HUES48 (cell line): ENCODE measurements at regions not wholly inside any gene's neighbourhood (a gene's known extent, or its start where the extent isn't known, plus 50 kb on each side); places are given as distances from the start of the nearest gene placed in this dataset.

Experiments
- H3K27ac ChIP-seq: one replicate; pipeline ENCODE4 v1.7.0; 2013; ENCODE audit warnings: low read depth, low read length, inconsistent platforms
- H3K27me3 ChIP-seq: 2 replicates; pipeline ENCODE4 v1.6.1; 2013; ENCODE audit warnings: mild to moderate bottlenecking, low read length; ENCODE audit not compliant: control insufficient read depth, insufficient read depth
- H3K36me3 ChIP-seq: 2 replicates; pipeline ENCODE4 v1.6.1; 2013; ENCODE audit warnings: low read length; ENCODE audit not compliant: control insufficient read depth, insufficient read depth
- H3K4me1 ChIP-seq: 2 replicates; pipeline ENCODE4 v1.6.1; 2013; ENCODE audit warnings: mild to moderate bottlenecking, low read length; ENCODE audit not compliant: control insufficient read depth, insufficient read depth
- H3K4me3 ChIP-seq: 2 replicates; pipeline ENCODE4 v1.5.1; 2013; ENCODE audit warnings: mild to moderate bottlenecking, low read depth, low read length
- H3K9ac ChIP-seq: 2 replicates; pipeline ENCODE4 v1.6.1; 2013; ENCODE audit warnings: mild to moderate bottlenecking, low read depth, low read length, moderate library complexity
- H3K9me3 ChIP-seq: 2 replicates; pipeline ENCODE4 v1.6.1; 2013; ENCODE audit warnings: low read length; ENCODE audit not compliant: control insufficient read depth, insufficient read depth

- Histone ChIP-seq H3K36me3 (no peaks in the 10 kb centered on the region), H3K4me1 (no peaks in the 10 kb centered on the region), H3K9ac (no peak overlapping the region), H3K9me3 (no peaks in the 10 kb centered on the region), H3K27ac (no peak overlapping the region), H3K4me3 (no peak overlapping the region), H3K27me3 (no peaks in the 10 kb centered on the region)
Observed at GRCh38 chr10:62453274-62453673, 79.1 kb downstream of the ZNF365 start.

- no peak overlapping the region for H3K27ac ChIP-seq
Observed at GRCh38 chr10:62454687-62455397, 80.7 kb downstream of the ZNF365 start.

GRCh38 chr10:62456611-62457101 is 82.5 kb downstream of the ZNF365 start:
- no peak overlapping the region for H3K9ac ChIP-seq
- no peaks in the 10 kb centered on the region for H3K36me3 ChIP-seq
- H3K27ac ChIP-seq: no peak overlapping the region
- H3K4me3 ChIP-seq: no peak overlapping the region
- no peaks in the 10 kb centered on the region for H3K27me3 ChIP-seq
- no peaks in the 10 kb centered on the region for H3K4me1 ChIP-seq
- no peaks in the 10 kb centered on the region for H3K9me3 ChIP-seq

More at GRCh38 chr10:62454687-62455397, 80.7 kb downstream of the ZNF365 start:
- no peaks in the 10 kb centered on the region for H3K4me1 ChIP-seq
- no peaks in the 10 kb centered on the region for H3K27me3 ChIP-seq
- H3K36me3 ChIP-seq: no peaks in the 10 kb centered on the region
- no peaks in the 10 kb centered on the region for H3K9me3 ChIP-seq
- no peak overlapping the region for H3K4me3 ChIP-seq
- H3K9ac ChIP-seq: no peak overlapping the region

- Histone ChIP-seq H3K27me3 (no peaks in the 10 kb centered on the region), H3K9ac (no peak overlapping the region), H3K9me3 (no peaks in the 10 kb centered on the region), H3K4me3 (no peak overlapping the region), H3K27ac (no peak overlapping the region), H3K36me3 (no peaks in the 10 kb centered on the region), H3K4me1 (no peaks in the 10 kb centered on the region)
Observed at GRCh38 chr10:62457196-62457595, 83.0 kb downstream of the ZNF365 start.

- no peaks in the 10 kb centered on the region for H3K4me1 ChIP-seq
- no peaks in the 10 kb centered on the region for H3K9me3 ChIP-seq
- no peak overlapping the region for H3K4me3 ChIP-seq
- H3K36me3 ChIP-seq: no peaks in the 10 kb centered on the region
- no peak overlapping the region for H3K9ac ChIP-seq
- no peaks in the 10 kb centered on the region for H3K27me3 ChIP-seq
- H3K27ac ChIP-seq: no peak overlapping the region
Observed at GRCh38 chr10:62457598-62457997, 83.4 kb downstream of the ZNF365 start.

- Histone ChIP-seq H3K36me3 (no peaks in the 10 kb centered on the region), H3K27me3 (no peaks in the 10 kb centered on the region), H3K9ac (no peak overlapping the region), H3K4me3 (no peak overlapping the region), H3K4me1 (no peaks in the 10 kb centered on the region), H3K9me3 (no peaks in the 10 kb centered on the region), H3K27ac (no peak overlapping the region)
Observed at GRCh38 chr10:62459072-62459471, 84.9 kb downstream of the ZNF365 start.

GRCh38 chr10:62459500-62459899 is 85.3 kb downstream of the ZNF365 start:
- Histone ChIP-seq H3K9ac (no peak overlapping the region), H3K27ac (no peak overlapping the region)

GRCh38 chr10:62460393-62460792 is 86.2 kb downstream of the ZNF365 start:
- Histone ChIP-seq H3K9ac (no peak overlapping the region), H3K27me3 (no peaks in the 10 kb centered on the region), H3K9me3 (peaks cover 6% of the 10 kb centered on the region), H3K27ac (no peak overlapping the region), H3K36me3 (no peaks in the 10 kb centered on the region), H3K4me3 (no peak overlapping the region), H3K4me1 (no peaks in the 10 kb centered on the region)

More at GRCh38 chr10:62459500-62459899, 85.3 kb downstream of the ZNF365 start:
- H3K4me3 ChIP-seq: no peak overlapping the region
- no peaks in the 10 kb centered on the region for H3K36me3 ChIP-seq
- no peaks in the 10 kb centered on the region for H3K27me3 ChIP-seq
- H3K4me1 ChIP-seq: no peaks in the 10 kb centered on the region
- no peaks in the 10 kb centered on the region for H3K9me3 ChIP-seq

GRCh38 chr10:62461120-62461519 is 87.0 kb downstream of the ZNF365 start:
- Histone ChIP-seq H3K4me3 (no peak overlapping the region), H3K27me3 (no peaks in the 10 kb centered on the region), H3K36me3 (no peaks in the 10 kb centered on the region), H3K9ac (no peak overlapping the region), H3K27ac (no peak overlapping the region), H3K9me3 (peaks cover 11% of the 10 kb centered on the region), H3K4me1 (no peaks in the 10 kb centered on the region)

GRCh38 chr10:62462461-62462860 is 88.3 kb downstream of the ZNF365 start:
- no peaks in the 10 kb centered on the region for H3K36me3 ChIP-seq
- no peak overlapping the region for H3K9ac ChIP-seq
- peaks cover 11% of the 10 kb centered on the region for H3K9me3 ChIP-seq

GRCh38 chr10:62463364-62463763 is 89.2 kb downstream of the ZNF365 start:
- Histone ChIP-seq H3K27ac (no peak overlapping the region), H3K9ac (no peak overlapping the region), H3K4me1 (no peaks in the 10 kb centered on the region), H3K9me3 (peaks cover 11% of the 10 kb centered on the region), H3K27me3 (no peaks in the 10 kb centered on the region), H3K36me3 (no peaks in the 10 kb centered on the region), H3K4me3 (no peak overlapping the region)

More at GRCh38 chr10:62462461-62462860, 88.3 kb downstream of the ZNF365 start:
- H3K27me3 ChIP-seq: no peaks in the 10 kb centered on the region
- H3K4me3 ChIP-seq: no peak overlapping the region
- no peaks in the 10 kb centered on the region for H3K4me1 ChIP-seq
- H3K27ac ChIP-seq: no peak overlapping the region
